Inflammatory macrophage (primary cell): ENCODE measurements at regions not wholly inside any gene's neighbourhood (a gene's known extent, or its start where the extent isn't known, plus 50 kb on each side); places are given as distances from the start of the nearest gene placed in this dataset.

Source experiments
- DNase-seq, 2 donors: peaks; one replicate each; pipeline ENCODE4 v3.0.0-alpha.2; 2020 to 2022

DNA sequence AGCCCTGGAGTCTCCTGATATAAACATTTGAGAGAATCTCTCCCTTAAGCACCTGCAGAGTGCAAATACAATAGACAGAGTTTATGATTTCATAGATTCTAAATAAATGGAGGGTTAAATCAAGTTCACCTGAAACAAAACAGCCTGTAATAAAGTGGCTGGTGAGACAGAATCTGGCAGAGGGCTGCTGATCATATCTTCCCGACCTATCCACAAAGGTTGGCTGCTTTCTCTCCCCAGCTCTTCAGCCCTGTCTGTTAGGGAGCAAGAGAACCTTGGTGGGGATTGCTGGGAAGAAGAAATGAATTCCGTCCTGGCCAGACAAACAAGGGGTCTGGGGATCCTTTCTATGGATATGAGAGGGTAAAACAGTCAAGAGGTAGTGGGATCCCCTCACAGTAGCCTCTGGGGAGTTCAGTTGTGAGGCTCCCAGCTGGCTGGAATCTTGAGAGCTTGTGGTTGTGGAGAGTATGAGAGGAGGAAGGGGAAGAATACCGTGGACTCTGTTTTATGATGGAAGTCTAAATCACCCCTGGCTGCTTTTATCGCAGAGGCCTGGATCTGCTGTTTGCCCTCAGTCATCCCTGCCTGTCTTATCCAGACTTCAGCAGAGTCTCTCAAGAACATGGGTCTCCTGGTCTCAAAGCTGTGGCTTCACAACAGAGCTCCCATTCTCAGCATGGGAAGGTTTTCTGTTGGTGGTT lies 451.3 kb downstream of the NTRK3 start:
- no peak for DNase-seq

DNA sequence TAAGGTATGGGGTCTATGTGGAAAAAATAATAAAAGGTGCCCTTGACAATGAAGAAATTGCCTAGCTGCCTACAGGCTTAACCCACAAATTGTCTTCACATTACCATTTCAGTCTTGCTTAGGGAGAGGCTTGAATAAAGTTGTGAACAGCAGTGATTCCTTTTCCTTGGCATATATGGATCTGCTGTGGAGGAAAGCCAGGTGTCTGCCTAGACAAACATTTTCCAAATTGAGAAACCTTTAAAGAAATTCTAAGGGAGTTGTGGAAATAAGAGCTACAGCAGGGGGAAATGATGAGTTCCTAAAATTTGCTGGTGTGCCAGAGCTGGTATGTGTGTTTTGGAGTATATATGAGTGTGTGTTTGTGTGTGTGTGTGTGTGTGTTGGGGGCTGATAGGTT lies 452.1 kb downstream of the NTRK3 start:
- no peak for DNase-seq

DNA sequence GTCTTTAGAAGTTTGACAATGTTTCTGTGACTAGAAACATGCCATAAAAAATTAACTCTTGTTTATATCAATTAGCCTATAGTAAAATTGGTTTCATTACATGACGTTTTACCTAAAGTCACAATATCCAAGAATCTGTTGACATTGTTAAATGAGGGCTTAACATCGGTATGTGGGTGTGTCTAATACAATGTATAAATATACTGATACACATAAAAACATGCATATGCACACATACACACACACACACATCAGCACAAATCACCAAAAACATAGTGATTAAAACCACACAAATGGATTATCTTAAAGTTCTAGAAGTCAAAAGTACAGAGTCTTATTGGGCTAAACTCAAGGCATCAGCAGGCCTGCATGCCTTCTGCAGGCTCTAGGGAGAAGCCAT lies 456.7 kb downstream of the NTRK3 start:
- no peak for DNase-seq

DNA sequence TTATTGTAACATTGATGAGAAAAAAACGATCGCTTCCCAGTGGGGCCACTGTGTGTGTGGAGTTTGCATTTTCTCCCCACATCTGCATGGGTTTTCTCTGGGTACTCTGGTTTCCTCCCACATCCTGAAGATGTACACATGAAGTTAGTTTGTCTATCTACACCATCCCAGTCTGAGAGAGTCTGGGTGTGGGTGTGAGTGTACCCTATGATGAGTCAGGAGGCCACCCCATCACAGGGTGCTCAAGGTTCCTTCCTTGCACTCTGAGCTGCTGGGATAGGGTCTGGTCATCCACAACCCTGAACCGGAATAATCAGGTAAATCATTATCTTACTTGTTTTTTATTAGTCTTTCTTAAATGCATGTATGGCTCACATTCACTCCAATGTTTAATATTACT lies 457.1 kb downstream of the NTRK3 start:
- no peak for DNase-seq

DNA sequence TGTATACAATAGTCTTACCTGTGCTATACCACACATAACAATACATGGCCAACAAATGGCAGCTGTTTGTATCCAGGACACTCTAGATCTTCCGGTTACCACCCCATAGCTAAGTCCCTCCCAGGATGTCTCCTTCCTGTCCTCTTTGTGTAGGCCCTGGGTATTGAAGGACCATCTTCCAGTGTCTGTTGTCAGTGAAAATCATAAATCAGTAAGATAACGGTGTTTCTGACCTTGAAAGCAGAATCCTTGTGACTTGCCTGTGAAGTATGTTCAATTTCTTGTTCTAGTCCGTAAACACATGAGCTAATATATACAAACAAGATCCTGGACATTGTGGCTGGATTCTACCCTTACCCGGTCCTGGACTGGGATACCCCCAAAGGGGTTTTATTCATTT lies 462.8 kb downstream of the NTRK3 start:
- no peak for DNase-seq

DNA sequence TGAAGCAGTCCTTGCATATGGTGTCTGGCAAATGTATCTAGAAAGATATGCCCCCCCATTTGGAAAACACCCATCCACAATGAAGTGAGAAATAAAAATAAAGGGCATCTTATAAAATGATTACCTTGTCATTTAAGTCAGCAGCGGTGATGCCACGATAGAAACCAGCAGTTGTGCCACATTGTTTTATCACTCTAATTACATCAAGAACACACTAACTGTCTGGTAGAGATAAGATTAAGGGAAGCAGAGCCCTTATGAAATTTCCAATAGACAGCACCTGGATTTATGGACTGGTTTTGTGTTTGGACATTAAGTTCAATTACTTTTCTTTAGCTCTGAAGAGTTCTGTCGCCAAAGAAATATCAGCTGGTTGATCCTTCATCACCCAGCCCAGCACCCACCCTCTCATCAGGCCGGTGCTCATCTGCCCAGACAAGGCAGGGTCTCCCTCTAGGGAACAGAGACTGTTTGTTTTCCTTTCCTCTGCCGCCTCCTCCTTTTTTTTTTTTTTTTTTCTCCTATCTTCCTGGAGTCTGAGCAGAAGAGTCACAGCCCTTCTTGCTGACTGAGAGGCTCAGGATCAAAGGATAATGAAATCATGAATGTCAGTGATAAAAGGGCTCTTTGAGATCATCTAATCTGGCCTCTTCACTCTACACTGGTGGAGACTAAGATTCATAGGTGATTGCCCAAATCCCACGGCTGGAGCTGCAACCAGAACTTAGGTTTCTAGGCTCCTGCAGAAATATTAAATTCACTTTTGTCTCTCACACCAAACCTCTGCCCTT lies 464.1 kb downstream of the NTRK3 start:
- DNase-seq, result no peak

DNA sequence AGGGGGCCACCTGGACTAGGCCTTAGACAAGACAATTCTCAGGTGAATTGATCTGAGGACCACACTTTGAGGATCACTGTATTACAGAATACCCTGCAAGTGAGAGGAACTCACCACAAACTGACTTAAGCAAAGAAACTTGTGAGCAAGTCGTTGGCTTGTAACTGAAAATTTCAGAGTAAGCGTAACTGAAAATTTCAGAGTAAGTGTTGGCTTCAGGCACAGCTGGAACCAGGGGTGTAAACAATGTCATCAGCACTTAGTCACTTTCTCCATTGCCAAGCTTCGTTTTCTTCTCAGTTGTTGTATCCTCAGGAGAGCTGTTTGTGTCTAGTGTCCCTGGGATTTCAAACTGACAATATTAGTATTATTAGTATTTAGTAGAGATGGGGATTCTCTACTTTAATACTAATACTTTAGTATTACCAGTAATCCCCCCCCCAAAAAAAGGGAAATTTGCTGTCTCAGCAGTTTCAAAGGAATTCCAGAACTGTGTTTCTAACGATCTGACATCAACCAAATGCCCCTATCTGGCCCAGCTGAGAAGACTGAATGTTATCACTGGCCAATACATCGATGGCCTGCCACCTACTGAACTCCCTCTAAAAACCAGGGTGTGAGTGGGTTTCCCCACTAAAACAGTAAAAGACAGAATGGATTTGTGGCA lies 474.4 kb downstream of the NTRK3 start:
- no peak for DNase-seq

DNA sequence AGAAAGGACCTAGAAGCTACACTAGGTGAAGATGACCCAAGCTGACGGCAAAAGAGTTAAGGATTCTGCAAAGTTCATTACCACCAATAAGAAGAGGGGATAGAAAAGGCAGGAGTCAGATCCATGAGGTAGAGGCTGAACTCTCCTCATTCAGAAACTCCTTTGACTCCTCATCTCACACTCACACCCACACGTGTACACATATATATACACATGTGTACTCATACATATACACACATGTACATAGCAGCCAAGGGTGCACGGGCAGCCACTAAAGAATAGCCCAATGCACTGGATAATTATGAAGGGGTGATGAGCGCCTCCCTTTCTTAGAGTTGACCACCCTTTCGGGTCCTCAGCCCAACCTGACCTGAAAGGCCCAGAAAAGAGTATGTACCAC lies 476.8 kb downstream of the NTRK3 start:
- DNase-seq, result no peak

DNA sequence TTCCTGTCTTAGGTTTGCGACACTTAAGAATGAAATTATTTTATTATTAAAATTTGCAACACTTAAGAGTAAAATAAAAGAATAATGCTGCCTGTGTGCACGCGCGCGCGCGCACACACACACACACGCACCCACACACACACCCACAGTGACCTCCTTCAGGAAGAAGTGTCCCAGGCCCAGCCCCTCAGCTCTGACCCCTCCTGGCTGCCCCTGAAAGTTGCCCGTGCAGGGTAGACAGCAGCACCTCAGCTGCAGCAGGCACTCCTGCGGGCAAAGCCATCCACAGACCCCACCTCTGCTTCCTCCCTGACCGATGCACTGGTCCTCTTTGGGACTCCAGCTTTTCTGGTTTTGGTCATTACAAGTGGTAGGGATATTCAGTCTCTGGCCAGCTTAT lies 478.2 kb downstream of the NTRK3 start:
- DNase-seq, result no peak

DNA sequence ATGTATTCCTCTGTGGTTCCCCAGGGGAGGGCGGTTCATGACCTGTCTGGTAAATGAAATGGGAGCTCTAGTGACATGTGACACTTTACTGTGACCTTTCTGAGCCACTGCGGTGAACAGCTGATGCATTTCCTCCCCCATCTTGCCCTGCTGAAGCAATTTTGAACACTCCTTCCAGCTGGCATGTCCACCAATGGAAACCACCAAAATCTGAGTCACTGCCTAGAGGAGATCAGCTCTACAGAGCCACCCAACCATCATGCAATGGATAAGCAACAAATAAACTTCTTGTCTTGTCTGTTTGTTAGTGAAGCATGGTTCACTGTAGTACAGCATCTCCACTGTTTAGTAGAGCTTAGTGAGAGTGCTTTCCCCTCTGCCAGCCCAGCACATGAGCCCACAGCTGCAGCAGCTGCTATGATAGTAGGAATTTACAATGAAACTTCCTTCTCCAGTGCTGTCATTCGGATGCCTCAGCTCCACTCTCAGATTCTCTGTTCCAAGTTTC lies 479.4 kb downstream of the NTRK3 start:
- DNase-seq, result peak in 1 of 2 donors; percentile 28

DNA sequence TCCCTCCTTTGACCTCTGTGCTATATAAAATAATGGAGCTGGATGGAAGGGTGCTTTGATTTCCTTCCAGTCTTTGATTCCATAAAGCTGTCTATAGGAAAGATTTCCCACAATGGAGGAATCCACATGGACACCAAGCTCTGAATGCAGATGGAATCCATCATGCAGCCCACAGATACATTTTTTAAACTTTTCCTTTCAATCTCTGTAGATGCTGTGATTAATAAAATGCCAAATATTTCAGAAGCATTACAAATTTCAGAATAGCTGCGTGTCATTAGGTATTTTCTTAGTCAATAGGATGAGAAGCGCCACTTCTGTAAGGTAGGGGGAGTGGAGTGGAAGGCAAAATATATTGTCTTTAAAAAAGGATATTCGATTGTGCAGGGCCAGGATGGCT lies 489.0 kb downstream of the NTRK3 start:
- no peak for DNase-seq

DNA sequence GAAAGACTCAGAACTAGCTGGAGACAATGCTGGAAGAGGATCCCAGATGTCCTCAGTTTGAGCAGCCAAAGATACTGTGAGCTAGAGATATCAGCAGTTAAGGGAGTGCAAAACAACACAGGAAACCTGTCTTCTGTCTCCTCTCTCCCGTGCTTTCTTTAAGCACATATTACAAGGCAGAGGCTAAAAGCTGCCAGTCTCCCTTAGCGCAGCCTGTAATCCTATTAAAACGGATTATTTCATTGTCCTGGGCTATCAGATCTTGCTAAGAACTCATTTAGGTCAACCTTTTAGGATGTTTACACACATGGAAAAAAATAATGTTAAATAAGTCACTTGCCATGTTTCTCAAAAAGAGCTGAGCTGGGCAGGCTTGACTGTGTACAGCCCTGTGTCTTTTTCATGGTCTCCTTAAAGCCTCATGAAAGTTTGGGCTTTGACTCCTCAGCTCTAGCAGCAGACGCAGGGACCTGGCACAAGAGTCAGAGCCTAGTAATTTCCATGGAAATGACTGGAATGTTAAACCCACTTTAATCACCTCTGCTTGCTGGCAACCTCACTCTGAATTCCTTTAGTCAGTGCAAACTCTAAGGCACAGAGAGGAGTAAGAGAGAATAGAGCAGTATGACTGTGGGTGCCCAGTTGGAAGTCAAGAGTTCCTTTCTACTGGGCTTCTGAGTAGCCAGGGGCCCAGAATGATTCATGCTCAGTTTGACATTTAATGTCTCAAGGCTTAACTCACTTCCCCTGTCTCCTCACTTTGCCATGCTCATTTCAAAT lies 491.9 kb downstream of the NTRK3 start:
- DNase-seq, result peak; percentile 34 to 46

DNA sequence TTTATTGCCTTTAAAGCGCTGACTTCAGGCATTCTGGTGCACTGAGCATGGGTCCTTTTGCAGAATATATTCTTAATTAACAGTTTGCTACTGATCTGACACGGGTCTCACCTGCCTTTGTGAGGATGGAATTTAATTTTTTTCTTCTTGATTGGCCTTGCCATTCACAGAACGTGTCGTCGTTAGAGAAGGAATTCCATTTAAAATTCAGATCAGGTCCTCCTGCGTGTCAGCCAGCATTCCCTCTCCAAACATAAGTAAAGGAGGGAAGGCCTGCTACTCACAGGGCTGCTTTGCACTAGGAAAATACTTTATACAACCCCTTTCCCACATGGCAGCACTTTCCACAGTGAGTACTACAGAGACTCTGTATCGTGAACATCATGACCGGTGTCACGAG lies 492.7 kb downstream of the NTRK3 start:
- DNase-seq, result no peak

DNA sequence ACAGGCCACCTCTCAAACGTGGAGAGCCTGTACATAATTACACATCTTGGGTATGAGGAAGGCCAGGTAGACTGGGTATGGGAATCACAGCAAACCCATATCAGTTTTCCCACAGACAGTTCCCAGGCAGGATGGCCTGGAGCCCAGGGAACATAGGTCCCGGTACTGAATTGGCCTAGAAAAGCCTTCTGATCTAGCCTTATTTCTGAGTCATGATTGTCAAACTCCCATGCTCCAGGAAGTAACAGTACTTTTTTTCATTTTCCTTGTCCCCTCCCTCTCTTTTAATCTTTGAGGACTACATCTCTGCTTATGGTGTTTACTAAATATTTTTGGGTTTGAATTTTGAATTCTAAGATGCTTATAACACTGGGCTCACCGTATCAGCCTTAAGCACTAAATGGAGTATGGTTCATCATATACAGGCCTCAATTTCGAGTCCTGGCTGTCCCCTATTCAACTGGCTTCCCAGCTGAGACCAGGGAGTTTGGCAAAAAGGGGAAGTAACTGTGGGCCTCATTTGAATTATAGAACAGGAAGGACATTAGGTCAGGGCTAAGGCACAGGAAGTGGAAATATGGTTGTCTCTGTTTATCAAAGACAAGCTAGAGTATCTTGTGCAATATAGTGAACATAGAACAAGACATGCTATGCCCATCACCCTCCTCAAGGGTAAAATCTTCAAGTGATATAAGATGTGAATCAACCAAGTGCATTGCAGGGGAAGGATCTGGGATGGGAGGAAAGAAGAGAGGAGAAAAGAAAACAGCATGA lies 494.6 kb downstream of the NTRK3 start:
- DNase-seq, result peak; percentile 76 to 88

DNA sequence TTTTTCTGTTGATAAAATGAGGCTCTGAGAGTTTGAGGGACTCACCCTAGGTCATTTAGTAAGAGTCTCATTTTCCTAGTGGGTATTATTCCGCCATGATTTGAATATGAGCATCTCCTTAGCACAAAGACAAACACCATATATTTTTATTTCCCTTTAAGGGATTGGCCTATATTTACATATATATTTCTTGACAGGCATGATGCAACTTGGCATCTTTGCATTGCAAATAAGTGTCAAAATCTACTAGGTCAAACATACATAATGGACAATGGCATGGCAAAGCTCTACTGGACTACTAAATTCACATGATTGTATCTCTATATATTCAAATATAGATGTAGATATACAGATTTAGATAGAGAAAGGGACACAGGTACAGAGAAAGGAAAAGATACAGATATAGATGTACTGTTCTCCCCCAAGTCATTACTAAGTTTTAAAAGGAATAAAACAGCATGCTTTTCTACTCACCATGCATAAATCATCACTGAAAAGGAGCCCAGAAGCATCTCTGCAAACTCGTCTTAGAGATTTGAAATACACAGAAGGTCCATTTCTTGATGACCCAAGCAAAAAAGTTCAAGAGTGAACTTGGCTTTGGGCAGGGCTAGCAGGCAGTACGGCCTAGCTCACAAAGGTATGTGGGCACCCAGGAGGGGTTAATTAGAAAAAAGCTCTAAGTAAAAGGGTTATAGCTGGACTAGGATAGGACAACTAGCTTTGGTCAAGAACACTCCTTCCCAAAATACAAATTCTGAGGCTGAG lies 495.8 kb downstream of the NTRK3 start:
- no peak for DNase-seq

DNA sequence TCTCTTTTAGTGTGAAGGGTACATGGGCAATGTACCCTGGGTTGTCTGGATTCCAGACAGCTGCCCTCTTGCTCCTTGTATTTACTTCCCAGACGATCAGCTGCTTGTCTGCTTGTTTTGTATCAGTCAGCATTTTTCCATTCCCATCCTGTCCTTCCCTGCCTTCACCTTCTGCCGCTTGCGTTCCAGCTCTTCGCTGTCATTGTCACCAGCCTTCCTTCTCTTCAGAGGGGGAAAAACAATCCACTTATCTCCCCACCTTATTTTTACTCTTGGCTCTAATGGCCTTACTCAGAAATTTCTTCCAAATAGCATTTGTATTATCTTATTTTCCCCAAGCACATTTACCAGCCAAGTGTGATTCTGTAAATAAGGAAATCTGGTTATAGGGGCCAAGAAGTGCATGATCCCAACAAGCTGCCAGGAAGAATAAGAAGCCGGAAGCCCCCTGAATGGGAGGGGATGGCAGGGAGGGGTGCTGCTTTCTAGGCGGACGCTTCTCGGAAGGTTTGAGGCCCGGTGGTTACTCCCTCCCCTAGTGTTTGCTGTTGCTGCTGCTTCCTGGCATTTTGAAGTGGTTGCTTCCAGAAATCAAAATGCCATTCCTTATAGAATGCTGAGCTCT lies 497.6 kb downstream of the NTRK3 start:
- DNase-seq, result no peak

DNA sequence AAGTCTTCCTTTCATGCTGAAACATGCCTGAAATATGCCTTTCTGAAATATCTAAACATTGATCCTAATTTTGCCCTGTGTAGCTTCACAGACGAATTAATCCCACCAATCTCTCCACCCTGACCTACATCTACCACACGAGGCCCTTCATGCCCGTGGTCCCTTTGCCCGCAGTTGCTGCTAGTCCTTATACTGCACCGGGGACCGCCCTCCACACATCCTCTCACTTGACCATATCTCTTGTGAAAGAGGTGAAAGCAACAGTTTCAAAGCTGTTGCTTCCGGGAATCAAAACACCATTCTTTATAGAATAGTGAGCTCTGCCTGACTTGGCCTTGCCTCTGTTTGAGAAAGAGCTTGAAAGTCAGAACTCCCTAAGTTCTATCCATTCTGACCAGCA lies 499.5 kb downstream of the NTRK3 start:
- peak in 1 of 2 donors; percentile 12 for DNase-seq

DNA sequence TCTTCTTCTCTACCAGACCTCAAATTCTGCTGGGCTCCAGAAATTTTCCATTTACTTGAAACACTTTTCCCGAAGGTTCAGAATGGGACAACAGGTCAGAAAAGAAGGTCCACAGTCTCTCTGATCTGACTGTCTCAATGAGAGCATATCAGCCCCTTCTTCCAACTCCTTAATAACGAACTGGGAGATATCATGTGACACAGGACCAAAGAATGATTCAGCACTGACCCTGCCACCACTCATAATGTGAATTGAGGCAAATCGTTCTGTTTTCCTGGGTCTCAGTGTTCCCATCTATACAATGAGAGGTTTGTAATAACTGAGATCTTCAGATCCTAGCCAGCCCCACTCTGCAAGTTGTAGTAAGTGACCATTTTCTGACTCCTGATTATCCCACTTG lies 500.5 kb downstream of the NTRK3 start:
- no peak for DNase-seq

DNA sequence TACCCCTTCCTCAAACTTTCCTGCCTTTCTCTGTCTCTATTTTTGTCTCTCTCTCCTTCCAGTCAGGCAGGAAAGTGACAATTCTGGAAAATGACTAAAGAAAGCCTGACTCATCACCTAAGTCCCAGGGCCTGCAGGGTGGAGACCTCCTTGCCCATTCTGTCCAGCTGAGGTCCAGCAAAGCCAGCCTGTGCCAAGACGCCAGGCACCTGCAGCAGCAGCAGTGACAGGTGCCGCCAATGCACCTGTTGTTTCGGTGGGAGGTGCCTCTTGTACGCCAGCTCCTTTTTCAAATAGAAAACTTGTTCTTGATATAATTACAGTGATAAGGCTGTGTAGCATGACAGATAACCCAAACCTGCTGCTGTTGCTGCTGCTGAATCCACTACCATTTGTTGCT lies 501.3 kb downstream of the NTRK3 start:
- no peak for DNase-seq

DNA sequence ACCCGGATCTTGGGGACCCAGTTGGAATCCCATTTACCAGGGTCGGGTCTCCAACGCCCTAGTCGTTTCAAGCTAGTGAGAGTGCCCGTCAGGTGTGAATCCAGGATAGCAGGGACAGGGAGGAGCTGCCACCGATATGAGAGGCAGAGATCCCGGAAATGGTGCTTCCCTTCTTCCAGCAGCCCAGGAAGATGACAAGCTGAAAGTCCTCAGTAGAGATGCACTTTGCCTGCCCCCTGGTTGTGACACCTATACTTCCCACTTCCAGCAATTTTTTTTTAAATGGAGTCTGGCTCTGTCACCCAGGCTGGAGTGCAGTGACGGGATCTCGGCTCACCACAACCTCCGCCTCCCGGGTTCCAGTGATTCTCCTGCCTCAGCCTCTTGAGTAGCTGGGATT lies 503.0 kb downstream of the NTRK3 start:
- DNase-seq, result no peak
